ENCODE measurements at regions not wholly inside any gene's neighbourhood (a gene's known extent, or its start where the extent isn't known, plus 50 kb on each side); places are given as distances from the start of the nearest gene placed in this dataset.

- Histone ChIP-seq H3K4me3 (ENCODE audit: low read length) (no peak overlapping the region), H3K9me3 (ENCODE audit: low read depth, low read length) (no peaks in the 10 kb centered on the region), H3K27me3 (ENCODE audit: insufficient read depth, low read length) (no peaks in the 10 kb centered on the region), H3K4me1 (ENCODE audit: insufficient read depth, low read length) (peaks cover 7% of the 10 kb centered on the region)
Measured at GRCh38 chr1:25084407-25084806, 147.9 kb downstream of the SYF2 start.

DNA sequence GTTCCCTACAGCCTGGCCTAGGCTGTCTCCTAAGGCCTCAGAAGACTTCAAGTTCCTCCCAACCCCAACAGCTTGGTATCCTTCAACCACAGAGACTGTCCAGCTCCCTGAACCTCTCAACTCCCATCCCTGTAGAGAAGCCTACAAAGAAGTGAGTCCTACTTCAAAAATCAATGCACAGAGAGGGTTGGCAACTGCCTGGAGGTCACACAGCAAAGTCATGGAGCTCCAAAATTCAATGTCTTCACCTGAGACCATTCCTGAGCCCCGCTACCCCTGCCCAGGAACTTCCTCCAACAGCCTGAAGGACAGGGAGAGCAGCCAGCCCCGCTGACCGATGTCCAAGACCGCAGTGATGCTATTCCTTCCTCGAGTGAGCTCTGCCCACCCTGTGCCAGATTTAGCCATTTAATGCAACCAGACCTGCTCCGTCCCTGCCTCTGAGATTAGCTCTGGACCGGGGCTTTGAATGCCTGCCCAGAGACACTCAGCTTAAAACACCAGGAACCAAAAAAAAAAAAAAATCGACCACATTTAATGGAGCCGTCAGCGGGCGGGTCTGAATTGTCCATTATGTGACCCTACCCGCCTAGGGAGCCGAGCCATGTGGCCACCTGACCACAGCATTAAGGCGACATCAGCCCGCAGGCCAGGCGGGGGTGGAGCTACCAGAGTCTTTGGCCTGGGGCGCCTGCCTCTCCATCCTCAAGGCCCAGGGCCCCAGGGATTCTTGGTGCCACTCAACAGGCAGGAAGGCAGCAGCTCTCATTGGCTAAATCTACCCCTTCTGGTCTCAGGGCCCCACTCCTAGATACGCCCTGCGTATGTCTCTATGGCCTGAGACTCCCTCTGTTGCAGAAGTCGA, 148.6 kb downstream of the SYF2 start:
- no peaks in the 10 kb centered on the region for H3K27me3 ChIP-seq (ENCODE audit: insufficient read depth, low read length)
- peaks cover 7% of the 10 kb centered on the region for H3K4me1 ChIP-seq (ENCODE audit: insufficient read depth, low read length)
- H3K9me3 ChIP-seq (ENCODE audit: low read depth, low read length), result no peaks in the 10 kb centered on the region
- H3K4me3 ChIP-seq (ENCODE audit: low read length), result no peak overlapping the region

DNA sequence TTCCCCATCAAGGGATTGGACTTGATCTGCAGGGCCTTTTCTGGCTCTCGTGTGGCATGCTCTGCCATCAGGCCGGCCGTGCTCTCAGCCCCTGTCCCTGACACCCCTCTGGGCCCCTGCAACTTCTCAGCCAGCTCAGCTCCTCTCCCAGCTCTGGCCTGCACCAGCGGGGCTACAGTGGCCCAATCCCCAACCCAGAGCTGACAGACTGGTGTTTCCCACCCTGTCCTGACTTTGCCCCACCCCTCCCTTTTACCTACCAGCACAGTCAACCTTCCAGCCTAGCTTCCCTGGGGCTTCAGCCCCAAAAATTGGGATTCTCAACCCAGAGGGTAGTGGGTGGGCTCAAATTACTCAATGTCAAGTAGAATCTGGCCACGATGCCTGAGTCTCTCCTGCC, 149.3 kb downstream of the SYF2 start:
- no peak overlapping the region for H3K4me3 ChIP-seq (ENCODE audit: low read length)
- peaks cover 7% of the 10 kb centered on the region for H3K4me1 ChIP-seq (ENCODE audit: insufficient read depth, low read length)
- no peaks in the 10 kb centered on the region for H3K27me3 ChIP-seq (ENCODE audit: insufficient read depth, low read length)
- H3K9me3 ChIP-seq (ENCODE audit: low read depth, low read length), result no peaks in the 10 kb centered on the region

DNA sequence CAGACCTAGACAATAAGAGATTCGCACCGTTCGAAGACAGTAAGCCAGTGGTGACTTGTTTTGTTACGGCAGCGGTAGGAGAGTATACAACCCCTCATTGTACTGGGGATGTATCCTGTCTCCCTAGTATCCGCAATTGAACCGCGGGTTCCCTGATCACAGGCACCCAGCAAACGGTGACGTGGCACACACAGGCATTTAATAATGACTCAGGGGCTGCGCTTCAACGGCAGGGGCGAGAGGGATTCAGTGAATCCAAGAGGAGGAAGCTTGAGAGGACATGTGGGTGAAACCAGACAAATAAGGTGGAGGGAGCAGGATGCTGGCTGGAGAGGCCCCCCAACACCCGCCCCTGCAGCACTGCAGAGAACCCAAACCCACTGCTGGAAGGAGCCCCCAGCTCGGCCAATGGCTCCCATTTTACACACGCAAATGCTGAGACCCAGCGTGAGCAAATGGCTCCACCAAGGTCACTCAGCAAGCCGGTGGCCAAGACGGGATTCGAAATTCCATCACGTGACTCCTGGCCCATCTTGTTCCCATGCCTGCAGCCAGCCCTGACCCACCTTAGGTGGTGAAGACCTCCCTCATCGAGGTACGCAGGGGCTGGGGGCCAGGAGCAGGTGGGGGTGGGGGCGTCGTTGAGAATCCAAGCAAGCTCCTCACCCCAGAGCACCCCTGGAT, 149.9 kb downstream of the SYF2 start:
- H3K27me3 ChIP-seq (ENCODE audit: insufficient read depth, low read length), result no peaks in the 10 kb centered on the region
- H3K4me1 ChIP-seq (ENCODE audit: insufficient read depth, low read length), result peaks cover 7% of the 10 kb centered on the region
- H3K9me3 ChIP-seq (ENCODE audit: low read depth, low read length), result no peaks in the 10 kb centered on the region
- H3K4me3 ChIP-seq (ENCODE audit: low read length), result no peak overlapping the region

- H3K27me3 ChIP-seq (ENCODE audit: insufficient read depth, low read length), result no peaks in the 10 kb centered on the region
- H3K9me3 ChIP-seq (ENCODE audit: low read depth, low read length), result no peaks in the 10 kb centered on the region
- peaks cover 7% of the 10 kb centered on the region for H3K4me1 ChIP-seq (ENCODE audit: insufficient read depth, low read length)
- H3K4me3 ChIP-seq (ENCODE audit: low read length), result no peak overlapping the region
Measured at GRCh38 chr1:25081496-25081895, 150.8 kb downstream of the SYF2 start.

DNA sequence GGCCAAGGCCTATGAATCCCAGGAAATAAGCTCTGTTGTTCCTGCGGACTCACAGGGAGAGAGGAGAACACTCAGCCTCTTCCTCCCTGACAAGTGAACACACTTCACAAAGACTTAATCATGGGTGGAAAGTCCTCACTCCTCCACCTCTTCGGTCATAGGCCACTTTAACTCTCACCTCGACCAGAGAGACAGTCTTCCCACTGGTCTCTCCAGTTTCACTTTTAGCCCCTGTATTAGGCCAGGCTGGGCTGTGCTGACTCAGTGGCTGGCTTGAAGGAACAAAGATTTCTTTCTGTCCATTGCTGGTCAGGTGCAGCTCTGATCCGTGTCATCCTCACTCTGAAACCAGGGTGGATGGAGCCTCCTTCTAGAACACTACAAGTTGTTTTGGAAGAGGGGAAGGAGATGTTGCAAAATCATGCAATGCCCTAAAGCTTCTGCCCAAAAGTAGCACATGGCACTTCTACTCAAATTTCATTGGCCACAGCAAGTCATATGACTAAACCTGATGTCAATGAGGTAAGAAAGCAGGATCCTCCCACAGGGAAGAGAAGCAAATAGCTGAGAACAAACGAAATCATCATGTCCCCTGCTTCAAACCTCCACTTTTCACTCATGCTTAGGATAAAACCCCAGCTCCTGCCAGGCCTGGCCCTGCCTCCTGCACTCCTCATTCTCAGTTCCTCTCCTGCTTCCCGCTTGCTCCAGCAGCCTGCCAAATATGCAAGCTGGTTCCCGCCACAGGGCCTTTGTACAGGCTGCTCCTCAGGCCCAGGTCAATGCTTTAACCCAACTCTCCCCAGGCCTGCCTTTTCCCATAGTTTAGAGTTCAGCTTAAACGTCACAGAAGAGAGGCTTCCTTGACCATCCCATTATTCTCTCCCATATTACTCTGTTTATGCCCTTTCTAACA, 150.5 kb upstream of the RUNX3 start:
- Histone ChIP-seq H3K9me3 (ENCODE audit: low read depth, low read length) (no peaks in the 10 kb centered on the region), H3K4me3 (ENCODE audit: low read length) (no peak overlapping the region), H3K27me3 (ENCODE audit: insufficient read depth, low read length) (no peaks in the 10 kb centered on the region), H3K4me1 (ENCODE audit: insufficient read depth, low read length) (peaks cover 7% of the 10 kb centered on the region)

- H3K4me1 ChIP-seq (ENCODE audit: insufficient read depth, low read length), result peaks cover 7% of the 10 kb centered on the region
- no peak overlapping the region for H3K4me3 ChIP-seq (ENCODE audit: low read length)
- no peaks in the 10 kb centered on the region for H3K27me3 ChIP-seq (ENCODE audit: insufficient read depth, low read length)
- H3K9me3 ChIP-seq (ENCODE audit: low read depth, low read length), result no peaks in the 10 kb centered on the region
Measured at GRCh38 chr1:25079048-25079447, 149.0 kb upstream of the RUNX3 start.

- Histone ChIP-seq H3K4me3 (ENCODE audit: low read length) (no peak overlapping the region), H3K27me3 (ENCODE audit: insufficient read depth, low read length) (no peaks in the 10 kb centered on the region), H3K4me1 (ENCODE audit: insufficient read depth, low read length) (no peaks in the 10 kb centered on the region), H3K9me3 (ENCODE audit: low read depth, low read length) (no peaks in the 10 kb centered on the region)
Measured at GRCh38 chr1:25074351-25075227, 144.5 kb upstream of the RUNX3 start.

DNA sequence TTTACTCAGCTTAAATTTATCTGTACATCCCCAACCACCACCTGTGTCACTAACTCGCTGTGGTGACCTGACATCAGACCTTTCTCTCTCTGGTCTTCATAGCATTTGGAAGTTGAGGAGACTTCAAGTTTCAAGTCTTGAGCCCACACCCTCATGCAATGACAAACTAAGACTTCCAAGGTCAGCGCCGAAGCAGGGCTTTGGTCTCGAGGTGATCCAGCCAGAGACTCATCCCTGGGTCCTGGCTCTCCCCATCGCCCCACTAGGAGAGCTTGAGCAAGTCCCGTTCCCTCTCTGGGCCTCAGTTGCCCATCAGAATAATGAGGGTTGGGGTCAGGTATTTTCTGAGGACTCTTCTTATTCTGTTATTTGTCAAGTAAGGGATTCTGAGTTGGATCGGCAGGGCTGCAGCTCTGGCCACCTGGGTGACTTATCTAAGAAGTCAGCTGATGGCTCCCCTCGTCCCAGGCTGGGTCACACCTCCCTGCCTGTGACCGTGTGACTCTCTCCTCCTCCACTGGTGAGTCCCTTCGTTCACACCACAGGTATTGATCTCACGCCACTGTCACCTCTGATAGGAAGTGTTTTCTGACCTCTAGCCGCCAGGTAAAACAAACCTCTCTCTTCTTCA, 143.7 kb upstream of the RUNX3 start:
- Histone ChIP-seq H3K9me3 (ENCODE audit: low read depth, low read length) (no peaks in the 10 kb centered on the region), H3K4me1 (ENCODE audit: insufficient read depth, low read length) (no peaks in the 10 kb centered on the region), H3K27me3 (ENCODE audit: insufficient read depth, low read length) (no peaks in the 10 kb centered on the region)

DNA sequence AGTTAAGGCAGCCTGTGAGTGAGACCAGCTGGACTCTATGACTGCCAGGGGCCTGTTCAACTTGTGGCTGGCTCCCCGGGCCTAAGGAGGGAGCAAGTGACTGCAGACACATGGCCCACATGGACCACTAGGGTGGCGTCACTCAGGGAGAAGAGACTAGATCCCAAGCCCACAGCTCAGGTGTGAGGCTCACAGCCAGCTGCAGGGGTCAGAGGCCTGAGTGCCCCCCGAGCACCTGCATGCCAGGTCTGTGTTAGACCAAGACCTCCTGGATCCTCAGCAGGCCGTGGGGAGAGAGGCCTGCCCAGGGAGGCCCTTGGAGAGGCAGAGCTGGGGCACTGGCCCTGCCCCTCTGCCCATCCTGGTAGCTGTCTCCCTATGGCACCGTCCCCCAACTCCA, 142.4 kb upstream of the RUNX3 start:
- Histone ChIP-seq H3K4me1 (ENCODE audit: insufficient read depth, low read length) (no peaks in the 10 kb centered on the region), H3K4me3 (ENCODE audit: low read length) (no peak overlapping the region), H3K9me3 (ENCODE audit: low read depth, low read length) (no peaks in the 10 kb centered on the region), H3K27me3 (ENCODE audit: insufficient read depth, low read length) (no peaks in the 10 kb centered on the region)

More for the DNA sequence above, 143.7 kb upstream of the RUNX3 start:
- no peak overlapping the region for H3K4me3 ChIP-seq (ENCODE audit: low read length)

DNA sequence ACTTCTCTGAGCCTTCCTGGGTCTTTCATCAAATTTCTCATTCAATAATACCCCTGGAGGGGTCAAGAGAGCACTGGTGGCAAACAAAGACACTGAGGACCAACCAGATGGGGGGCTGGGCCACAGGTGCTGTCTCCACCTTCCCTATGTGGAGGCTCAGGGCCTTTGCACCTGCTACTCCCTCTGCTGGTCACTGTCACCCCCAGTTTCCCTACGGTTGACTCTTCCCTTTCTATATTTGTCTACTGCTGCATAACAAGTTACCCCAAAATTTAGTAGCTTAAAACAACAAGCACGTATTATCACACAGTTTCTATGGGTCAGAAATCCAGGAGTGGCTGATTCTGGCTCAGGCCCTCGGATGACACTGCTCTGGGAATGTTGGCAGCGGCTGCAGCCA, 138.8 kb upstream of the RUNX3 start:
- Histone ChIP-seq H3K27me3 (ENCODE audit: insufficient read depth, low read length) (no peaks in the 10 kb centered on the region), H3K4me1 (ENCODE audit: insufficient read depth, low read length) (peaks cover 25% of the 10 kb centered on the region), H3K4me3 (ENCODE audit: low read length) (no peak overlapping the region), H3K9me3 (ENCODE audit: low read depth, low read length) (no peaks in the 10 kb centered on the region)

GRCh38 chr1:25068316-25068715, 138.2 kb upstream of the RUNX3 start:
- peaks cover 28% of the 10 kb centered on the region for H3K4me1 ChIP-seq (ENCODE audit: insufficient read depth, low read length)
- H3K9me3 ChIP-seq (ENCODE audit: low read depth, low read length), result no peaks in the 10 kb centered on the region
- no peak overlapping the region for H3K4me3 ChIP-seq (ENCODE audit: low read length)
- no peaks in the 10 kb centered on the region for H3K27me3 ChIP-seq (ENCODE audit: insufficient read depth, low read length)

- Histone ChIP-seq H3K27me3 (ENCODE audit: insufficient read depth, low read length) (no peaks in the 10 kb centered on the region), H3K4me3 (ENCODE audit: low read length) (no peak overlapping the region), H3K4me1 (ENCODE audit: insufficient read depth, low read length) (peaks cover 28% of the 10 kb centered on the region), H3K9me3 (ENCODE audit: low read depth, low read length) (no peaks in the 10 kb centered on the region)
Measured at GRCh38 chr1:25067518-25068251, 137.6 kb upstream of the RUNX3 start.

All from mononuclear cell (primary cell).